ENCODE measurements at regions not wholly inside any gene's neighbourhood (a gene's known extent, or its start where the extent isn't known, plus 50 kb on each side); places are given as distances from the start of the nearest gene placed in this dataset.
A peak's percentile ranks its signal among the peaks of the same experiment; 100 is the strongest.

DNA sequence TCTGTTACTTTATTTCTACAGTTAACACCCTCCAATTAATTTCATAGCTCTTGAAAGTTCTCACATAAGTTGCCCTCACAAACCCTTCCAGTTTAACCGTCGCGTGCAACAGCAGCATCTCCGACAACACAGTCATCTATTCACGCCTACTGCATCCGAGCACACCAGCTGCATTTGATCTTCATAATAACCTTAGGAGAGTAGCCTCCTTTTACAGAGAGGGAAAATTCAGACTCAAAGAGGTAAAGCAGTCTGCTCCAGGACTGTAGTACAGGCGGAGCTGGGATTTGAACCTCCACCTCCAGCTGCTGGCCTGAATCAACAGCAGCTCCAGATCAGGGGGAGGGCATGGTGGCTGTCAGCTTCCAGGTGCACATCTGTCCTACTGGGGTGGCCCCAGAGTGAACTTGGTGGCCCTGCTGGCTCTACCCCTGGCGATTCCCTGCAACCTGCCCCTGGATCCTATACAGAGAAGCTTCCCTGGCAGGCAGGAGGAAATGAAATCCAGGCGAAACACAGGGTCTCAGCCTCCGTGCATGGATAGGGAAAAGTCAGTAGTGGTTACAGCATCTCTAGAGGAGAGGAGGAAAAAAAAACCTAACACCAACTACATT lies 71.6 kb upstream of the UNC5A start:
- no peak overlapping the region for H2BK12ac ChIP-seq (ENCODE audit: low read length)
- no peak for DNase-seq (ENCODE audit: low spot score)

DNA sequence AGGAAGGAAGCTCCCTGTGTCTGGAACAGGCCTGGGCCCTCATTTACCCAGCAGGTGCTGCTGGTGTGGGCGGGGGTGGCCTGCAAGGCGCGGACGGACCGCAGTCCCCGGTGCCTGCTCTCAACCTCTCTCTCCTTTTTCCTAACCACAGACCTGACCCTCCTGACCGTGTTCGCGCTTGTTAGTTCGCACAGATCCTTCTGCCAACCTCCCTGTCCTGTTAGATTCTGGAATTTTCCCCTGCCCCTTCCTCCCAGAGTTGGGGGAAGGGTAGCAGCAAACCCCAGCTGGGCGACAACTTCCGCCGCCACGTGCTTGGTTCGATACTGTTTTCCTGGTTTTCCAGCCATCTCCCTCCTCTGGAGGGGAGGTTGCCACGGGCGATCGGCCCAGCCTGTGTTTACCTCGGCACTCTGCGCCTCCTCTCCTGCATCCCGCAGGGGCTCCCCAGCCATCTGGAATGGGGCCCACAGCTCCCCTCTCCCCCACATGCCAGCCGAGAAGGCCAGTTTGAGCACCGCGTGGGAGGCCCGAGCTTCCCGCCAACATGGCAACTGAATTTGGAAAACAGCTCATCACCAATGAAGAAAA lies 70.8 kb upstream of the UNC5A start:
- Histone ChIP-seq H3K9me3 (replicated peaks in 1 of 2; ENCODE audit: control insufficient read depth in 2 of 2, insufficient read depth in 1 of 2, low read depth in 1 of 2, low read length in 2 of 2) (no peaks in the 10 kb centered on the region), H3K27me3 (ENCODE audit: control insufficient read depth in 3 of 3, insufficient read depth in 3 of 3, low read depth in 1 of 3, low read length in 3 of 3) (peaks cover 0 to 73% (median 0%) of the 10 kb centered on the region in 3 experiments), H4K91ac (ENCODE audit: low read depth, low read length, poor library complexity) (no peak overlapping the region), H2AK5ac (ENCODE audit: low read depth, low read length) (no peak overlapping the region), H2BK5ac (ENCODE audit: low read length) (no peak overlapping the region), H3K4me2 (ENCODE audit: insufficient read depth, low read length, poor library complexity, severe bottlenecking) (no peak overlapping the region), H3K18ac (ENCODE audit: low read length) (peak overlapping the region; percentile 77), H2BK15ac (ENCODE audit: low read length) (peak overlapping the region; percentile 46), H3K4ac (ENCODE audit: low read length) (no peak overlapping the region), H2AFZ (ENCODE audit: low read length) (peak overlapping the region; percentile 76), H3K23ac (ENCODE audit: low read depth, low read length, poor library complexity) (no peak overlapping the region), H3K9ac (ENCODE audit: low read depth, low read length, poor library complexity) (no peak overlapping the region), H3K79me1 (ENCODE audit: low read depth, low read length) (no peaks in the 10 kb centered on the region), H3K36me3 (replicated peaks in 1 of 2; ENCODE audit: control insufficient read depth in 2 of 2, insufficient read depth in 2 of 2, low read length in 2 of 2) (no peaks in the 10 kb centered on the region), H4K8ac (ENCODE audit: low read depth, low read length) (no peak overlapping the region), H2BK120ac (ENCODE audit: low read depth, low read length) (peak overlapping the region; percentile 25), H3K4me1 (ENCODE audit: control insufficient read depth in 2 of 2, insufficient read depth in 1 of 2, low read depth in 1 of 2, low read length in 2 of 2) (peaks cover 17 to 30% of the 10 kb centered on the region in 2 donors), H3K14ac (ENCODE audit: low read length) (no peak overlapping the region), H3K27ac (replicated peaks; ENCODE audit: low read length) (no peak overlapping the region), H2BK12ac (ENCODE audit: low read length) (no peak overlapping the region), H3K4me3 (ENCODE audit: low read length in 2 of 2) (no peak overlapping the region)
- no CpG with 5 or more reads among the region's 26 CpGs for WGBS, 2 donors (ENCODE audit: extremely low coverage in 2 of 2, insufficient read length in 2 of 2, insufficient replicate concordance in 1 of 2)
- DNase-seq (ENCODE audit: low spot score): no peak

More for the DNA sequence above, 71.6 kb upstream of the UNC5A start:
- Histone ChIP-seq H2BK120ac (ENCODE audit: low read depth, low read length) (no peak overlapping the region), H3K27ac (replicated peaks; ENCODE audit: low read length) (no peak overlapping the region), H3K14ac (ENCODE audit: low read length) (no peak overlapping the region), H3K4ac (ENCODE audit: low read length) (peak overlapping the region; percentile 43), H2AFZ (ENCODE audit: low read length) (no peak overlapping the region), H3K36me3 (replicated peaks in 1 of 2; ENCODE audit: control insufficient read depth in 2 of 2, insufficient read depth in 2 of 2, low read length in 2 of 2) (no peaks in the 10 kb centered on the region), H2AK5ac (ENCODE audit: low read depth, low read length) (peak overlapping the region; percentile 57), H3K4me3 (ENCODE audit: low read length in 2 of 2) (peak overlapping the region in 1 of 2 donors; percentile 10), H4K8ac (ENCODE audit: low read depth, low read length) (no peak overlapping the region), H4K91ac (ENCODE audit: low read depth, low read length, poor library complexity) (no peak overlapping the region), H3K18ac (ENCODE audit: low read length) (peak overlapping the region; percentile 58), H3K27me3 (ENCODE audit: control insufficient read depth in 3 of 3, insufficient read depth in 3 of 3, low read depth in 1 of 3, low read length in 3 of 3) (peaks cover 0 to 64% (median 0%) of the 10 kb centered on the region in 3 experiments), H3K9me3 (replicated peaks in 1 of 2; ENCODE audit: control insufficient read depth in 2 of 2, insufficient read depth in 1 of 2, low read depth in 1 of 2, low read length in 2 of 2) (no peaks in the 10 kb centered on the region), H3K4me1 (ENCODE audit: control insufficient read depth in 2 of 2, insufficient read depth in 1 of 2, low read depth in 1 of 2, low read length in 2 of 2) (peaks cover 8 to 27% of the 10 kb centered on the region in 2 donors), H2BK15ac (ENCODE audit: low read length) (no peak overlapping the region), H3K4me2 (ENCODE audit: insufficient read depth, low read length, poor library complexity, severe bottlenecking) (no peak overlapping the region), H3K9ac (ENCODE audit: low read depth, low read length, poor library complexity) (no peak overlapping the region), H3K23ac (ENCODE audit: low read depth, low read length, poor library complexity) (no peak overlapping the region), H2BK5ac (ENCODE audit: low read length) (no peak overlapping the region), H3K79me1 (ENCODE audit: low read depth, low read length) (no peaks in the 10 kb centered on the region)
- WGBS, 2 donors (ENCODE audit: extremely low coverage in 2 of 2, insufficient read length in 2 of 2, insufficient replicate concordance in 1 of 2): no CpG with 5 or more reads among the region's 10 CpGs

DNA sequence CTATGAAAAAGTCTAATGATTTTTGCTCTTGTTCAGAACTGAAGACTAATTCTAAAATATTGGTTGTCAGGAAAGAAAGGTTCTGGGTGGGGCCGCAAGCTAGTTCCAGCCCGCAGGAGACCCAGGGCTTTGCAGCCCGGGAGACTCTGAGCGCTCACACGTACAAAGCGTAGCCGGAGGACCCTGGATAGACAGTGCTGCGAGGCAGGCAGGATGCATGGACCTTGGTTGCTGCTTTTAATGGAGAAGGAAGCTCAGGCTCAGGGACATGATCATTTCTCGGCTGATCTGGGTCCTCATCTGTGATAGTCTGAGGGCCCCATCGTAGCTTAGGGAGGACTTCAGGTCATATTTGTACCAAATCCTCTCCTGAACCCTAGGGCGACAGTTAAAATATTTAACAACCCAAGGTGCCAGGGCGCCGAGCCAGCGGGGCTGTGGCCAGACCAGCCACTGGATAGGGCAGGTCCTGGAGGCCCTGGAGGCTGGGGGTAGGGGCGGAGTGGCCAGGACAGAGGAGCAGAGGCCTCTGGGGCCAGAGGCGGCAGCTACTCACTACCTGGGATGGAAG lies 70.1 kb upstream of the UNC5A start:
- Histone ChIP-seq H3K4ac (ENCODE audit: low read length) (no peak overlapping the region), H4K91ac (ENCODE audit: low read depth, low read length, poor library complexity) (peak overlapping the region; percentile 25), H3K4me3 (ENCODE audit: low read length in 2 of 2) (no peak overlapping the region), H3K9me3 (replicated peaks in 1 of 2; ENCODE audit: control insufficient read depth in 2 of 2, insufficient read depth in 1 of 2, low read depth in 1 of 2, low read length in 2 of 2) (no peaks in the 10 kb centered on the region), H3K18ac (ENCODE audit: low read length) (peak overlapping the region; percentile 69), H2BK15ac (ENCODE audit: low read length) (peak overlapping the region; percentile 72), H2BK120ac (ENCODE audit: low read depth, low read length) (peak overlapping the region; percentile 25), H3K4me1 (ENCODE audit: control insufficient read depth in 2 of 2, insufficient read depth in 1 of 2, low read depth in 1 of 2, low read length in 2 of 2) (peaks cover 17 to 31% of the 10 kb centered on the region in 2 donors), H3K23ac (ENCODE audit: low read depth, low read length, poor library complexity) (no peak overlapping the region), H2BK5ac (ENCODE audit: low read length) (no peak overlapping the region), H3K27me3 (ENCODE audit: control insufficient read depth in 3 of 3, insufficient read depth in 3 of 3, low read depth in 1 of 3, low read length in 3 of 3) (peaks cover 0 to 79% (median 0%) of the 10 kb centered on the region in 3 experiments), H2AK5ac (ENCODE audit: low read depth, low read length) (peak overlapping the region; percentile 86), H3K79me1 (ENCODE audit: low read depth, low read length) (no peaks in the 10 kb centered on the region), H3K27ac (replicated peaks; ENCODE audit: low read length) (no peak overlapping the region), H3K14ac (ENCODE audit: low read length) (no peak overlapping the region), H2AFZ (ENCODE audit: low read length) (no peak overlapping the region), H3K36me3 (replicated peaks in 1 of 2; ENCODE audit: control insufficient read depth in 2 of 2, insufficient read depth in 2 of 2, low read length in 2 of 2) (no peaks in the 10 kb centered on the region), H3K9ac (ENCODE audit: low read depth, low read length, poor library complexity) (no peak overlapping the region), H4K8ac (ENCODE audit: low read depth, low read length) (no peak overlapping the region), H2BK12ac (ENCODE audit: low read length) (peak overlapping the region; percentile 18), H3K4me2 (ENCODE audit: insufficient read depth, low read length, poor library complexity, severe bottlenecking) (no peak overlapping the region)
- no peak for DNase-seq (ENCODE audit: low spot score)
- WGBS, 2 donors (ENCODE audit: extremely low coverage in 2 of 2, insufficient read length in 2 of 2, insufficient replicate concordance in 1 of 2): no CpG with 5 or more reads among the region's 16 CpGs
